Left cardiac atrium (tissue), 4 donors: ENCODE measurements at regions not wholly inside any gene's neighbourhood (a gene's known extent, or its start where the extent isn't known, plus 50 kb on each side); places are given as distances from the start of the nearest gene placed in this dataset.

ENCODE experiments used
- ATAC-seq, 2 donors: fragments of 200-7000 bp; cut with Tn5 transposase; one replicate each; pipeline ENCODE4 v1.9.1; 2020; ENCODE audit warnings: mild to moderate bottlenecking in 2 of 2, moderate library complexity in 2 of 2
- DNase-seq: peaks from one replicate; pipeline ENCODE4 v3.0.0-alpha.2; 2020
- intact Hi-C, 2 donors: fragments of 100-400 bp; cut with DNase I; formaldehyde crosslinking; loops; one replicate each; pipeline versions ENCODE4 v1.14.1 to v1.15.1; 2022 to 2023
- donor health status: DM: no; HTN: yes; CAD: no.
- donor health status: DM: no; HTN: yes; CAD: no; lungs with severe emphysema.
- donor health status: DM: yes; HTN: yes; CAD: no.
- donor health status: Dilated cardiomyopathy.

DNA sequence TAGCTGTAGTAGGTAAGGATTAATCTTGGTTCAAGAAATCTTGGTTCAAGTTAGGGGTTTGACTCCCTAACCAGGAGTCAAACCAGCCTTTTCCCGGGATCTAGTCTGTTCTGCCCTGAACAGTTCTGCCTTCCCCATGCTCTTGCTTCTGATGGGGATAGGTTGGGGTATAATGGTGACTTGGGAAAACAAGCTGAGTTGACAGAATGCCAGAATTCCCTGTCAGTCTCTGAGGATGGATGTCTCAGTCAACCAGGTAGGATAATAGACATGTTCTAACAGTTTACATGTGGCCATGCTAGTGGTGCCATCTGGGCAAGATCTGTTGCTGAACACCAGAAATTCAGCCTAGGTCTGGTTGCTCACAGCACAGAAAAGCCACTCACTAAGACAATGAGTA, 51.4 kb downstream of the RAB40AL start:
- ATAC-seq (no peak), DNase-seq (no peak)
- intact Hi-C loops: no loop called here

GRCh38 chrX:102995316-102995715, 58.2 kb downstream of the RAB40AL start:
- intact Hi-C loops: no loop called here
- ATAC-seq: no peak
- DNase-seq: no peak

DNA sequence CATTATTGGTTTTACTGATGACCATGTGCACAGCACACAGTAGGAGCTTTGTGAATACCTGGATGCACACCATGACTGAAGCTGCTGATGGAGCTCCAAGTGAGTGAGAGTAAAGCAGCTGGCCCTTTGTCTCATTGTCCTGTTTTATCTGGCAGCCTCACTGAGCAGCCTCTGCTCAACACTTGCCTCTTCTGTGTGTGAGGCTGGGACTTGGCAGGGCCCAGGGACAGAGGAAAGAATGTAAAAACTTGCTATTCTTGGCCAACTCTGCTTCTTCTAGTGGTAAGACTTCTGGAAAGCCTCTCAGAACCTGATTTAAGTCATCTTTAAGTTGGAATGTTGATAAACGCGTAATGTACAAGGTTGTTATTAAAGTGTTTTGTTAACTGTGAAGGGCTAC, 61.4 kb downstream of the BEX1 start:
- intact Hi-C loops: no loop called here
- DNase-seq: no peak
- ATAC-seq: peak in 1 of 2 donors; percentile 39
